GM23248 (cell line): ENCODE measurements at regions not wholly inside any gene's neighbourhood (a gene's known extent, or its start where the extent isn't known, plus 50 kb on each side); places are given as distances from the start of the nearest gene placed in this dataset.

Experiments used
- EZH2 ChIP-seq: fragments of 200-600 bp; sonication (generic); IDR thresholded peaks from 2 replicates; pipeline ENCODE4 v1.6.1; 2018; ENCODE audit warnings: antibody characterized with exemption, mild to moderate bottlenecking; ENCODE audit not compliant: insufficient read depth, poor library complexity, severe bottlenecking
- EZH2phosphoT487 ChIP-seq: fragments of 200-600 bp; sonication (generic); IDR thresholded peaks from 2 replicates; pipeline ENCODE4 v1.6.1; 2018; ENCODE audit warnings: antibody characterized with exemption, moderate library complexity, mild to moderate bottlenecking, low read depth; ENCODE audit not compliant: insufficient read depth

DNA sequence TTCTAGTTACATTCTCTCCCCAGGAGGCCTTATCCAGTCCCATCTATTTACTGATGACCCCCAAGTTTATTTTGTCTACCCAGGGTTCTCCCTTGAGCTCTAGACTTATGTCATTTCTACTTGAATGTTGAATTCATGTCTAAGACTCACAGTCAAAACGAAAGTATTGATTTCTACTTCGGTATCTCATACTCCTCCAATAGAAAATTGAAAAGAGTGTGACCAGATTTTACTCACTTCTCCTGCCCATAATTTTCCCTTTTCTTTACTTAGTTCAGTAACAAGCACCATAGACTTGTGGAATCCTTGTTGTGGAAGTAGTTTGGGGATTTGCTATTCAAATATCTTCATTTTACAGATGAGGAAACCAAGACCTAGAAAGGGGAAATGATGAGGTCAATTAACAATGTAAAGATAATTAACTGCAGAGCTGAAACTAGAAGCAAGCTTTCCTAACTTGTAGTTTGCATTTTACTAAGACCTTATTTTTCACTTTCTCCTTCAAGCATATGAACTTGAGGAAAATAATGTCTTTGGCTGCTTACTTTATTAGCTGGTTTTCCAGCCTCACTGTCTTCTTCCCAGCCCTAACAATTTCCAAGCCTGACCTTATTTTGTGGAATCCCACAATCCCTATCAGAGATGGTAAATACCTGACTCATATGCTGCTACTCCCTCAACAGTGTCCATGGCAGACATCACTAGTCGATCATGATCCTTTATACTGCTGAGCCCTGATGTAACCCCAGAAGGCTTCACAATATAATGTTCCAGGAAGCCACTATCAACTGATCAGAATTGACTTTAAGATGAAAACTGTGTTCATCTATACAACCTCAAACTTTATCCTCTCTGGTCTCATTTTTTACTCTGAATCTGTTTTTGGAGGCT is 123.9 kb upstream of the AGBL1 start:
- TF ChIP-seq EZH2 (no peak), EZH2phosphoT487 (no peak)
